ENCODE measurements at regions not wholly inside any gene's neighbourhood (a gene's known extent, or its start where the extent isn't known, plus 50 kb on each side); places are given as distances from the start of the nearest gene placed in this dataset.
"Not testable (repeated sequence)": the region's sequence is repeated elsewhere in the genome, so short reads cannot be mapped to it uniquely, and the experiment has no call there.

DNA sequence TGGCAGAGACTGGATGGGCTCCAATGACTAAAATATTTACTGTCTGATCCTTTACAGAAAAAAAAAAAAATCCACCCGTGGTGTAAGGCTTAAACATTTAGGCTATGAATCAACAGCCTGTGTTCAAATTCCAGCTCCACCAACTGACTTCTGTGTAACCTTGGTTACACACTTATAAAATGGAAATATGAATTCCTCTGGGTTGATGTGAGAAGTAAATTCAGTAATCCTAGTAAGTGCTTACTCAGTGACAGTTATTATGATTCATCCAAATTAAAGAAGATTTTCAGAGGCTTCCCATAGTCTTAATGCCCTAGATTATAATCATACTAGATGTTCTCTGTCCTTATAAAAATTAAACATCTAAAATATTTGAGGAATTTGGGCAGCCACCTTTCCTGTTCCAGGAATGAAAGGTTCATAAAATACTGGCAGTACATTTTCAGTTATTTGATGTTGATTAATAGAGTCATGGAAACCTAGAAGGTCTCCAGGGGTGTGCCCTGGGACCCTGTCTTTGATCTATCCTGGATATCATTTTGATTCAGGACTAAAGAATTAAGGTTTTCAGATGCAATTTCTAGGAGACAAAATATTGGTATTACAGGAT is 180.3 kb upstream of the ZNF217 start:
- no peak for DNase-seq (ENCODE audit: low read depth in 3 of 3)

DNA sequence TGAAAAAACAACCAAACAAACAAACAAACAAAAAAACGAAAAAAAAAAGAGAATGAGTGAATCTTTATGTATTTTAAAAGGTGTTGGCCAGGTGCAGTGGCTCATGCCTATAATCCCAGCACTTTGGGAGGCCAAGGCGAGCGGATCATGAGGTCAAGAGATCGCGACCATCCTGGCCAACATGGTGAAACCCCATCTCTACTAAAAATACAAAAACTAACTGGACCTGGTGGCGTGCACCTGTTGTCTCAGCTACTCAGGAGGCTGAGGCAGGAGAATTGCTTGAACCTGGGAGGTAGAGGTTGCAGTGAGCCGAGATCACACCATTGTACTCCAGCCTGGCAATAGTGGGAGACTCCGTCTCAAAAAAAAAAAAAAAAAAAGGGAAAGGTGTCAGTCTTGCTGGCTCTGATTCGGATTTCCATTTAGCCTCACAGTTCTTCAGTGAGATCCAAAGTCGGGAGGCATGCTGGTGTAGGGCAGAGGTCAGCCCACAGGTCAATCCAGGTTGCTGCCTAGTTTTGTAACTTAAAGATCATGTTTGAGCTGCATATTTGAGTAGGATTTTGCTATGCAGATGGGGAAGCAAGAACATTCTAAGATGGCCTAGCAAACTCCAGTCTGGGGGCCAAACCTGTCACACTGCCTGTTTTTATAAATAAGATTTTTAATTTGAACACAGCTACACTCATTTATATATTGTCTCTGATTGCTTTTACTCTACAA is 179.6 kb upstream of the ZNF217 start:
- DNase-seq (ENCODE audit: low read depth in 3 of 3) = not testable (repeated sequence)

- no peak for DNase-seq (ENCODE audit: low read depth in 3 of 3)
Observed at GRCh38 chr20:53769041-53769440, 175.4 kb upstream of the ZNF217 start.

DNA sequence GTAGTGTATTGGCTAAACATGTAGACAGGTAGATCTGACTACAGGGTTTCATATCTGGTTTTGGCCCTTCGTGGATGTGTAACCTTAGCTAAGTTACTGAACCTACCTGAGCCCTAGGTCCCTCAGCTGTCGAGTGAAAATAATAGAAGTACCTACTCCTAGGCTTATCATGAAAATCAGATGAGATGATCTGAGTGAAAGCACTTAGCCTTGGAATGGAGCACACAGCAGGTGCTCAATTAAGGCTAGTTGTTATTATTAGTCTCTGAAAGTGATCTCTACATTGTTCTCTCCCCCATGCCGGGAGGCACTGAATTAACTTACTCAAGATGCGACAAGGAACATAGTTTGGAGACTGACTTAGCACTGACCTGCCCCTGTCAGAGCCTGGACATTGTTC is 174.7 kb upstream of the ZNF217 start:
- no peak for DNase-seq (ENCODE audit: low read depth in 3 of 3)

GRCh38 chr20:53767206-53767930 is 173.7 kb upstream of the ZNF217 start:
- no peak for DNase-seq (ENCODE audit: low read depth in 3 of 3)

DNA sequence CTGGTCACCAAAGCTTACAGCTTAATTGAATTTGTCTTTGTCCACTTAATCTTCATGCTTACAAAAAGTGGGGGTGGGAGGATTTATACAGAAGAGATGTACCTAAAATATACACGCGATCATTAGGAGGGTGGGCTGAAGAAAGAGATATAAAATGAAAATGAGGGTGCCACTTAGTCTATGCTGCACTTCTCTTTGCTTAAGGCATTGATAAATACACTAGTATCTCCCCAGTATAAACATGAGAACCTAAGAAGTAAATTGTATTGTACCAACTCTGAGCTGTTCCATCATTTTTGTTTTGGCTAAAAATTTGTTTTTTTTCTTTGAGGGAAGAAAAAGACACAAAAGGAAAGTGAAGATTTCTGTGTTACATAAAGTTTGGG is 170.8 kb upstream of the ZNF217 start:
- DNase-seq (ENCODE audit: low read depth in 3 of 3) = no peak

DNA sequence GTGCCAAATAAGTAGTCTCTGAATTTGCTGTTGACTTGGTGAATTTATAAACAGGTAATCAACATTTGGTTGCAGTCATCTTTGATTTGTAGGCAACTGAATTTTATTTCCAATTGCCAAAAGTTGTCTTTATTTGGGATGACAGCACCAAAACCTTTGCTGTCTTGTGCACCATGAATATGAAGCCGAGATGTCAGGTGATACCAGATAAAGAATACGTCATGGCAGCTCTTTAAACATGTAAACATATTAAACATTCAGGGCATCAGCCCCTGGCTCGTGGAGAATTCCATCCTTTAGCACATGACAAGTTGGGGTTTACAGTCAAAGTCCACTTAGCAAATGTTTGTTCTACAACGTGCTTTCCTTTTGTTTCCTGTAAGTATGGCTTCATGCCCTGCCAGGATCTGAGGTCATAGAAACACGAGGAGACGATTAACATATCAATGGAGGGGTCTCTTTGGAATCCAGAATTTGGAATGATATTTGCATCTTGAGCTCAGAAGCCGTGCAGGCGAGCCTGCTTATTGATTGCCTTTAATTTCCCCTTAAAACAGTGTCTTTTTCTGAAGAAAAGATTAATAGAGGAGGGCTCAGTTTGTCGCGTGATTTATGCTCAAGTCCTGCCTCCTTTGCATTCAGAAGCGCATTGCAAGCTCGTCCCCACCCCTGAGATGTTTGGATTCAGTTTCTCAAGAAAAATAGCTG is 170.2 kb upstream of the ZNF217 start:
- DNase-seq (ENCODE audit: low read depth in 3 of 3) = no peak

DNA sequence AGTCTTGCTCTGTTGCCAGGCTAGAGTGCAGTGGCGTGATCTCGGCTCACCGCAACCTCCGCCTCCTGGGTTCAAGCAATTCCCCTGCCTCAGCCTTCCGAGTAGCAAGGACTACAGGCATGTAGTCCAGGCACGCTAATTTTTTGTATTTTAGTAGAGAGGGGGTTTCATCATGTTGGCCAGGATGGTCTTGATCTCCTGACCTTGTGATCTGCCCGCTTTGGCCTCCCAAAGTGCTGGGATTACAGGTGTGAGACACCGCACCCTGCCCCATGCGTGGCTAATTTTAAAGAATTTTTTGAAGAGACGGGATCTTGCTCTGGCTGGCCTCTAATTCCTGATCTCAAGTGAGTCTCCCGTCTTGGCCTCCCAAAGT is 168.8 kb upstream of the ZNF217 start:
- DNase-seq (ENCODE audit: low read depth in 3 of 3) = not testable (repeated sequence)

- no peak for DNase-seq (ENCODE audit: low read depth in 3 of 3)
Observed at GRCh38 chr20:53760025-53760441, 166.4 kb upstream of the ZNF217 start.

DNA sequence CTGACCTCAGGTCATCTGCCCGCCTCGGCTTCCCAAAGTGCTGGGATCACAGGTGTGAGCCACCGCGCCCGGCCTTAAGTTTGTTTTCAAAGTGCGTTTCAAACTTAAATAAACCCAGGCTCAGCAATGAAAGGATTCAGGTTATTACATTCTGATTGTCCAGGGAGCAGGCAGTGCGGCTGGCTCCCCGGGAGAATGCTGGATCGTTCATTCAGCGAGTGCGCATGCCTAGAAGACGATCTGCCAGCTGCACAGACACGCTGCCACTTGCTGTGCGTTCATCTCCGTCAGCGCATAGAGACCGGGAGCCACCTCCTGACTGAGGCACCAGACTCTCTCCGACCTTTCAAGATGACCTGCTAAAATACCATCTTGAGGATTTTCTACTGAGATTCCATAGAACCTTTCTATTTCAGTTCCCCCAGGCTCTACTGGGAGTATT is 163.9 kb upstream of the ZNF217 start:
- DNase-seq (ENCODE audit: low read depth in 3 of 3) = no peak

DNA sequence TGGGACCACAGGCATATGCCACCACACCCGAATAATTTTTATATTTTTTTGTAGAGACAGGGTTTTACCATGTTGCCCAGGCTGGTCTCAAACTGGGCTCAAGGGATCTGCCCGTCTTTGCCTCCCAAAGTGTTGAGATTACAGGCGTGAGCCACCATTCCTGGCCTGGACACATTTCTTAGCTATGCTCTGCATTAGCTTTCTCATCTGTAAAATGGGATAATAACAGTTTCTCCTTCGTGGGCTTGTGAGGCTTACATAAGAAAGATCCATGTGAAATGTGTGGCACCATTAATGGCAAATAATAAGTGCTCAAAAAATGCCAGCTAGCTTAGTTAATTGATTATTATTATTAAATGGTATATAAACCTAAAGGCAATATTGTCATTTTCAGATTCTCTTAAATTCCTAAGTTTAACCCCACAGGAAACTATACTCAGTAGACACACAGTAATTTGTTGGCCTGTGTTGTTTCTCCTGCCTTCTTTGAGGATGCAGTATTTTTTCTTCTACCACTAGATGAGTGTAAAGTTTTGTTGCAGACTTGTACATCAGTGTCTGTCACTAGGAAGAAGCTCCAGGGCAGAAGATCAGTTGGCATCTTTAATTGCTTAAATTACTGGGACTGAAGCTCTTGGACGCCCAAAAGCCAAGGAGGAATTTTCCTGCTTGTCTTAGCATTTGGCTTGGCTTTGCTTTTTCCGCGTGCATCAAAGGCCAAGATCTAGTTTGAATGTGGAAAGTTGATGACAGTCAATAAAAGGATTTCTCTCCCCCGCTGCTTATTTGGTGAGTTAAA is 162.3 kb upstream of the ZNF217 start:
- no peak for DNase-seq (ENCODE audit: low read depth in 3 of 3)

- no peak for DNase-seq (ENCODE audit: low read depth in 3 of 3)
Observed at GRCh38 chr20:53753880-53754459, 160.3 kb upstream of the ZNF217 start.

DNA sequence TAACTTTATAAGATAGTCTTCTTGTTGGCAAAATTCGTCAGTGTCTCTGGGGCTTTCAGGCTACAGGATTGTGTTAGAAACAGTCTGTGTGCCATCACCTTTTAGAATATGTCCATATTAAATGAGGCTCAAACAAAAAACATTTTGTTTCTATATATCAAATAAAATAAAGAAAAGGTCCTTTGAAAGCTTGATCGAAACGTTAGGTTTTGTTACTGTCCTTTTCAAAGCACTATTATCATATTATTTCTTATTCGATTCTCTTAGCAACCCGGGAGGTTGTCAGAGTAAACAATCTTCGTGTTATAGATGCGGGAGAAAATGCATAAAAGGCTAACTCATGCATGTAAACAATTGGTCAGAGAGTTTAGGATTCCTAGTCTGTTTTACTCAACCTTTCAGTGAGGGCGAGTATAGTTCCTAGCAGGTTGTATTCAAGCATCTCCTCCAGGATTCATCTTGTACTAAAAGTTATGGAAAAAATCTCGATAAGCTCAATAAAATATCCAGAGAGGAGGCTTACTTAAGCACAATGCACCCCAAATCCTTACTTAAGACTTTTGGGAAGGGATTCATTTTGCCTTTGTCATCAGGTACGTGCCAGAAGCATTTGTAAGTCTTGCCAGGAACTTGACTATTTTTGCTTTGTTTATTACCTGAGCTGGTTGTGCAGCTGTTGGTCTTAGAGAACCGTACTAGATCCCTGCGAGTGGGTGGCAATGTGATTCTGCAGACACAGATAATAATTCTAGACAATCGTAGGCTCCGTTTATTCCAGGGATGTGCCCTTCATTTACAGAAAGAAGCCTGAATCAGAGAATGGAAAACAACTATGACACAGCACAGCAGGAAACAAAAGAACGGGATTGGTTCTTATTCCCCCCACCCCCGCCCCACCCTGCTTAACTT is 159.6 kb upstream of the ZNF217 start:
- DNase-seq (ENCODE audit: low read depth in 3 of 3) = no peak

- DNase-seq (ENCODE audit: low read depth in 3 of 3) = no peak
Observed at GRCh38 chr20:53752583-53752970, 158.9 kb upstream of the ZNF217 start.

GRCh38 chr20:53751620-53752318 is 158.1 kb upstream of the ZNF217 start:
- DNase-seq (ENCODE audit: low read depth in 3 of 3) = no peak

- no peak for DNase-seq (ENCODE audit: low read depth in 3 of 3)
Observed at GRCh38 chr20:53750827-53751619, 157.4 kb upstream of the ZNF217 start.

GRCh38 chr20:53749499-53749898 is 155.9 kb upstream of the ZNF217 start:
- no peak for DNase-seq (ENCODE audit: low read depth in 3 of 3)

GRCh38 chr20:53748821-53749421 is 155.3 kb upstream of the ZNF217 start:
- DNase-seq (ENCODE audit: low read depth in 3 of 3) = no peak

Measured in stimulated activated CD4-positive, alpha-beta T cell treated with anti-CD3 and anti-CD28 coated beads, TNF-alpha, amount 100 ng/mL, for 48 hours (primary cell).